A549 (cell line): ENCODE measurements at regions not wholly inside any gene's neighbourhood (a gene's known extent, or its start where the extent isn't known, plus 50 kb on each side); places are given as distances from the start of the nearest gene placed in this dataset.

ENCODE experiments used
- ATAC-seq, 2 experiments: fragments of 200-7000 bp in 1 of 2; fragments of >200 bp in 1 of 2; cut with Nextera tagmentation in 1 of 2; cut with Tn5 transposase in 1 of 2; 3 replicates each; pipeline versions ENCODE4 v1.8.0 to v1.9.1; 2018 to 2020; ENCODE audit warnings: mild to moderate bottlenecking in 1 of 2, moderate library complexity in 1 of 2
- CTCF ChIA-PET: fragments of 300-600 bp; sonication (Branson Sonifier 250); formaldehyde crosslinking; extraction: SDS; loops from one replicate; lab custom pipeline; 2021; ENCODE audit warnings: antibody characterized with exemption, inconsistent platforms; lab: Yijun Ruan, JAX
- POLR2A ChIA-PET: fragments of 350-600 bp; formaldehyde crosslinking; extraction: SDS; loops from one replicate; lab custom pipeline; 2021; ENCODE audit warnings: antibody characterized with exemption, inconsistent platforms; lab: Yijun Ruan, JAX
- DNase-seq, 2 experiments: peaks; one replicate each; pipeline versions ENCODE4 v3.0.0 to v3.0.0-alpha.2; 2011 to 2016; ENCODE audit warnings: low read depth in 1 of 2, low spot score in 1 of 2
- FAIRE-seq: peaks from 2 replicates; lab custom pipeline; 2011; peaks lifted over from hg19 to GRCh38; lab: Jason Lieb, UNC
- H3K27ac ChIP-seq, 2 experiments: fragments of >200 bp; sonication (Bioruptor Twin); formaldehyde crosslinking; 3 replicates each; pipeline ENCODE4 v1.5.1; 2016 to 2017
- H3K4me1 ChIP-seq: fragments of >200 bp; sonication (Bioruptor Twin); formaldehyde crosslinking; 3 replicates; pipeline ENCODE4 v1.6.1; 2016
- H3K4me2 ChIP-seq: fragments of >200 bp; sonication (Bioruptor Twin); formaldehyde crosslinking; 3 replicates; pipeline ENCODE4 v1.6.1; 2016
- H3K4me3 ChIP-seq: fragments of >200 bp; sonication (Bioruptor Twin); formaldehyde crosslinking; 3 replicates; pipeline ENCODE4 v1.5.1; 2016
- H3K9me3 ChIP-seq: fragments of >200 bp; sonication (Bioruptor Twin); formaldehyde crosslinking; 3 replicates; pipeline ENCODE4 v1.6.1; 2016
- CEBPB ChIP-seq, 2 experiments: fragments of >200 bp in 1 of 2; sonication (Bioruptor Twin) in 1 of 2; formaldehyde crosslinking in 1 of 2; IDR thresholded peaks; 2 replicates each; pipeline ENCODE4 v1.6.1; 2012 to 2016
- CHD2 ChIP-seq: fragments of 150-350 bp; IDR thresholded peaks from 2 replicates; pipeline ENCODE4 v1.6.1; 2014; ENCODE audit warnings: low read length; ENCODE audit not compliant: partially characterized antibody
- CHD4 ChIP-seq: fragments of 200-600 bp; sonication (generic); IDR thresholded peaks from 2 replicates; pipeline ENCODE4 v1.6.1; 2016; ENCODE audit warnings: antibody characterized with exemption, mild to moderate bottlenecking, borderline replicate concordance
- CTCF ChIP-seq: fragments of >200 bp; sonication (Bioruptor Twin); formaldehyde crosslinking; IDR thresholded peaks from 3 replicates; pipeline ENCODE4 v1.5.1; 2016
- ELK1 ChIP-seq: fragments of 150-350 bp; IDR thresholded peaks from 2 replicates; pipeline ENCODE4 v1.6.1; 2014; ENCODE audit warnings: low read depth, mild to moderate bottlenecking, low read length
- FOSB ChIP-seq: fragments of 250-450 bp; sonication (Bioruptor Pico); IDR thresholded peaks from 2 replicates; pipeline ENCODE4 v1.5.0; 2020; ENCODE audit warnings: mild to moderate bottlenecking, moderate library complexity
- HOXB13 ChIP-seq: fragments of 250-450 bp; sonication (Bioruptor Pico); IDR thresholded peaks from 2 replicates; pipeline ENCODE4 v1.5.0; 2020; ENCODE audit warnings: low read depth, mild to moderate bottlenecking, moderate library complexity
- HOXB5 ChIP-seq: fragments of 250-450 bp; sonication (Bioruptor Pico); IDR thresholded peaks from 2 replicates; pipeline ENCODE4 v1.5.0; 2020; ENCODE audit warnings: mild to moderate bottlenecking, moderate library complexity
- JUNB ChIP-seq: fragments of >200 bp; sonication (Bioruptor Twin); formaldehyde crosslinking; IDR thresholded peaks from 2 replicates; pipeline ENCODE4 v1.6.1; 2016
- KDM5A ChIP-seq: fragments of 200-600 bp; sonication (generic); IDR thresholded peaks from 2 replicates; pipeline ENCODE4 v1.6.1; 2016; ENCODE audit warnings: antibody characterized with exemption, mild to moderate bottlenecking
- MAZ ChIP-seq: fragments of 150-350 bp; IDR thresholded peaks from 2 replicates; pipeline ENCODE4 v1.6.1; 2014; ENCODE audit warnings: antibody characterized with exemption, low read depth, low read length, borderline replicate concordance
- NFE2L2 ChIP-seq: fragments of 150-350 bp; conservative IDR thresholded peaks from 2 replicates; pipeline ENCODE4 v1.6.1; 2014; ENCODE audit warnings: low read length
- NPAS2 ChIP-seq: fragments of 250-450 bp; sonication (Bioruptor Pico); IDR thresholded peaks from 2 replicates; pipeline ENCODE4 v1.8.0; 2022; ENCODE audit warnings: mild to moderate bottlenecking, moderate library complexity, borderline replicate concordance
- PBX3 ChIP-seq: IDR thresholded peaks from 2 replicates; pipeline ENCODE4 v1.6.1; 2012
- PHF8 ChIP-seq: fragments of 200-600 bp; sonication (generic); IDR thresholded peaks from 2 replicates; pipeline ENCODE4 v1.6.1; 2016; ENCODE audit warnings: low read depth, mild to moderate bottlenecking, antibody characterized with exemption, moderate library complexity, borderline replicate concordance
- RAD21 ChIP-seq, 2 experiments: fragments of >200 bp in 1 of 2; sonication (Bioruptor Twin) in 1 of 2; formaldehyde crosslinking in 1 of 2; IDR thresholded peaks in 1 of 2; conservative IDR thresholded peaks in 1 of 2; 2 replicates in 1 of 2; 3 replicates in 1 of 2; pipeline ENCODE4 v1.6.1; 2012 to 2018; ENCODE audit warnings: inconsistent platforms in 1 of 2
- RCOR1 ChIP-seq: fragments of 150-350 bp; IDR thresholded peaks from 2 replicates; pipeline ENCODE4 v1.6.1; 2014; ENCODE audit warnings: antibody characterized with exemption, low read length, low read depth
- REST ChIP-seq: fragments of 200-600 bp; sonication (generic); IDR thresholded peaks from 2 replicates; pipeline ENCODE4 v1.6.1; 2016; ENCODE audit warnings: antibody characterized with exemption, mild to moderate bottlenecking, moderate library complexity
- SMC3 ChIP-seq: fragments of >200 bp; sonication (Bioruptor Twin); formaldehyde crosslinking; IDR thresholded peaks from 3 replicates; pipeline ENCODE4 v1.6.1; 2018; ENCODE audit warnings: inconsistent platforms
- USF2 ChIP-seq: fragments of 450-650 bp; IDR thresholded peaks from 2 replicates; pipeline ENCODE4 v1.6.1; 2014; ENCODE audit warnings: antibody characterized with exemption
- ZC3H11A ChIP-seq: fragments of 450-650 bp; IDR thresholded peaks from 2 replicates; pipeline ENCODE4 v1.6.1; 2014; ENCODE audit warnings: antibody characterized with exemption, mild to moderate bottlenecking
- ZNF302 ChIP-seq: fragments of 250-450 bp; sonication (Bioruptor Pico); IDR thresholded peaks from 2 replicates; pipeline ENCODE4 v1.9.0; 2021; ENCODE audit warnings: inconsistent platforms, mild to moderate bottlenecking, moderate library complexity
- WGBS: methylation state at CpG from one replicate; pipeline ENCODE4 v1.1.6; 2017; ENCODE audit errors: missing lambda C conversion rate; 5-methylcytosine and 5-hydroxymethylcytosine counted together

GRCh38 chr15:79516155-79516554 lies 84.0 kb downstream of the MINAR1 start:
- ATAC-seq, result no peak
- H3K4me2 ChIP-seq, result no peak overlapping the region
- no peak for TF ChIP-seq HOXB13 (CRISPR knock-in tag)
- TF ChIP-seq, all 56 proteins: peak for 0
- ChIA-PET CTCF (no interaction called here), POLR2A (no interaction called here)
- no peak overlapping the region for H3K27ac ChIP-seq
- no peaks in the 10 kb centered on the region for H3K9me3 ChIP-seq
- no peak for FAIRE-seq
- no peak for DNase-seq
- H3K4me3 ChIP-seq, result no peak overlapping the region
- WGBS, result 14% methylated on average over 3 of the region's 3 CpGs
- H3K4me1 ChIP-seq, result no peaks in the 10 kb centered on the region

GRCh38 chr15:79516646-79517045 lies 84.5 kb downstream of the MINAR1 start:
- 24% methylated on average over 3 of the region's 3 CpGs for WGBS

GRCh38 chr15:79519628-79520027 lies 87.5 kb downstream of the MINAR1 start:
- WGBS, result 44% methylated on average over 3 of the region's 3 CpGs
- H3K4me1 ChIP-seq, result no peaks in the 10 kb centered on the region
- POLR2A ChIA-PET, result no interaction called here
- no peak overlapping the region for H3K27ac ChIP-seq
- ATAC-seq, result no peak
- CTCF ChIA-PET, result interaction anchor here (0.7 kb wide), 1 partner anchor 15 kb away, joined by 4 read pairs; no protein-coding TSS in a partner anchor
- DNase-seq, result no peak
- no peak for FAIRE-seq
- H3K4me3 ChIP-seq, result no peak overlapping the region
- H3K4me2 ChIP-seq, result no peak overlapping the region
- no peaks in the 10 kb centered on the region for H3K9me3 ChIP-seq
- no peak for TF ChIP-seq CHD2
- no peak for TF ChIP-seq PHF8
- no peak for TF ChIP-seq HOXB5 (CRISPR knock-in tag)
- no peak for TF ChIP-seq ZC3H11A
- TF ChIP-seq KDM5A, result no peak
- TF ChIP-seq FOSB, result no peak
- no peak for TF ChIP-seq REST
- no peak for TF ChIP-seq RAD21 (conservative IDR thresholded peaks at IDR 0.05 in 1 of 2, IDR thresholded peaks at IDR 0.05 in 1 of 2)
- no peak for TF ChIP-seq NFE2L2
- no peak for TF ChIP-seq USF2

More at GRCh38 chr15:79516646-79517045, 84.5 kb downstream of the MINAR1 start:
- H3K4me3 ChIP-seq, result no peak overlapping the region
- TF ChIP-seq ELK1 (no peak), NPAS2 (no peak), MAZ (no peak), SMC3 (no peak), ZNF302 (no peak), CTCF (no peak), KDM5A (no peak), CHD4 (no peak), PBX3 (no peak), RCOR1 (no peak), JUNB (no peak), CEBPB (IDR thresholded peaks at IDR 0.05) (no peak)
- no peaks in the 10 kb centered on the region for H3K9me3 ChIP-seq
- H3K27ac ChIP-seq, result no peak overlapping the region
- DNase-seq (no peak), FAIRE-seq (no peak), ATAC-seq (no peak)
- CTCF ChIA-PET, result no interaction called here
- no peaks in the 10 kb centered on the region for H3K4me1 ChIP-seq
- POLR2A ChIA-PET, result no interaction called here
- H3K4me2 ChIP-seq, result no peak overlapping the region
